Colonic mucosa (tissue), 4 donors: ENCODE measurements at regions not wholly inside any gene's neighbourhood (a gene's known extent, or its start where the extent isn't known, plus 50 kb on each side); places are given as distances from the start of the nearest gene placed in this dataset.
A peak's percentile ranks its signal among the peaks of the same experiment; 100 is the strongest.

Experiments used
- DNase-seq: peaks from one replicate; pipeline ENCODE4 v3.0.0-alpha.2; 2020
- H3K27ac ChIP-seq: fragments of 200-600 bp; one replicate; pipeline ENCODE4 v1.8.0; 2021
- H3K27me3 ChIP-seq: fragments of 200-600 bp; one replicate; pipeline ENCODE4 v1.8.0; 2021
- H3K36me3 ChIP-seq: fragments of 200-600 bp; one replicate; pipeline ENCODE4 v1.8.0; 2021
- H3K4me1 ChIP-seq: fragments of 200-600 bp; one replicate; pipeline ENCODE4 v1.8.0; 2021; ENCODE audit warnings: mild to moderate bottlenecking
- H3K4me3 ChIP-seq: fragments of 200-600 bp; one replicate; pipeline ENCODE4 v1.8.0; 2021
- H3K9ac ChIP-seq, 2 donors: one replicate each; pipeline ENCODE4 v1.7.0; 2013; ENCODE audit warnings: control low read depth in 2 of 2, low read depth in 2 of 2, low read length in 2 of 2
- H3K9me3 ChIP-seq: fragments of 200-600 bp; one replicate; pipeline ENCODE4 v1.8.0; 2021
- CTCF ChIP-seq: fragments of 200-600 bp; IDR thresholded peaks from one replicate; pipeline ENCODE4 v1.8.0; 2022; ENCODE audit warnings: antibody characterized with exemption, mild to moderate bottlenecking
- intact Hi-C: fragments of 100-400 bp; cut with DNase I; formaldehyde crosslinking; loops from one replicate; pipeline ENCODE4 v1.14.1; 2022
- donor health status: healthy.
- donor health status: DM: no; HTN: no; CAD: no.
- donor health status: DM: no; HTN: no; CAD: no.

GRCh38 chr11:134606251-134606650, 194.2 kb upstream of the B3GAT1 start:
- no peak for DNase-seq
- no peak for TF ChIP-seq CTCF
- H3K27ac ChIP-seq = no peak overlapping the region
- no peak overlapping the region for H3K4me3 ChIP-seq
- no peak overlapping the region for H3K9ac ChIP-seq
- H3K27me3 ChIP-seq = no peaks in the 10 kb centered on the region
- no peaks in the 10 kb centered on the region for H3K9me3 ChIP-seq
- intact Hi-C loops = no loop called here
- H3K36me3 ChIP-seq = no peaks in the 10 kb centered on the region
- H3K4me1 ChIP-seq = no peaks in the 10 kb centered on the region

- DNase-seq = no peak
These were observed 192.8 kb upstream of the B3GAT1 start for GRCh38 chr11:134604886-134605285.

GRCh38 chr11:134599299-134599771, 187.3 kb upstream of the B3GAT1 start:
- intact Hi-C loops = no loop called here

More at GRCh38 chr11:134604886-134605285, 192.8 kb upstream of the B3GAT1 start:
- H3K4me3 ChIP-seq = no peak overlapping the region
- H3K27ac ChIP-seq = no peak overlapping the region
- no peaks in the 10 kb centered on the region for H3K9me3 ChIP-seq
- intact Hi-C loops = no loop called here
- no peaks in the 10 kb centered on the region for H3K36me3 ChIP-seq
- no peak overlapping the region for H3K9ac ChIP-seq
- no peaks in the 10 kb centered on the region for H3K4me1 ChIP-seq
- H3K27me3 ChIP-seq = no peaks in the 10 kb centered on the region
- no peak for TF ChIP-seq CTCF

GRCh38 chr11:134598368-134598767, 186.3 kb upstream of the B3GAT1 start:
- H3K4me3 ChIP-seq = no peak overlapping the region
- H3K36me3 ChIP-seq = no peaks in the 10 kb centered on the region
- TF ChIP-seq CTCF = no peak
- H3K4me1 ChIP-seq = no peaks in the 10 kb centered on the region
- no peaks in the 10 kb centered on the region for H3K9me3 ChIP-seq
- no peaks in the 10 kb centered on the region for H3K27me3 ChIP-seq
- DNase-seq = peak; percentile 10
- no peak overlapping the region for H3K9ac ChIP-seq
- H3K27ac ChIP-seq = no peak overlapping the region
- intact Hi-C loops = no loop called here

More at GRCh38 chr11:134599299-134599771, 187.3 kb upstream of the B3GAT1 start:
- H3K27me3 ChIP-seq = no peaks in the 10 kb centered on the region
- no peak overlapping the region for H3K27ac ChIP-seq
- no peak overlapping the region for H3K9ac ChIP-seq
- no peak overlapping the region for H3K4me3 ChIP-seq
- no peaks in the 10 kb centered on the region for H3K36me3 ChIP-seq
- H3K9me3 ChIP-seq = no peaks in the 10 kb centered on the region
- no peak for DNase-seq
- TF ChIP-seq CTCF = no peak
- H3K4me1 ChIP-seq = no peaks in the 10 kb centered on the region

GRCh38 chr11:134597452-134597851, 185.4 kb upstream of the B3GAT1 start:
- DNase-seq = no peak
- Histone ChIP-seq H3K9ac (no peak overlapping the region), H3K27me3 (no peaks in the 10 kb centered on the region), H3K36me3 (no peaks in the 10 kb centered on the region), H3K4me1 (no peaks in the 10 kb centered on the region), H3K27ac (no peak overlapping the region), H3K9me3 (no peaks in the 10 kb centered on the region), H3K4me3 (no peak overlapping the region)
- intact Hi-C loops = no loop called here
- no peak for TF ChIP-seq CTCF
